Lung (tissue), 11 donors: ENCODE measurements at regions not wholly inside any gene's neighbourhood (a gene's known extent, or its start where the extent isn't known, plus 50 kb on each side); places are given as distances from the start of the nearest gene placed in this dataset.

ENCODE experiments used
- ATAC-seq: fragments of 200-7000 bp; cut with Tn5 transposase; one replicate; pipeline ENCODE4 v1.9.1; 2020; ENCODE audit warnings: moderate number of reproducible peaks; ENCODE audit not compliant: insufficient read depth, low FRiP score
- DNase-seq, 3 donors: peaks; one replicate each; pipeline ENCODE4 v3.0.0-alpha.2; 2013 to 2017
- H3K27ac ChIP-seq, 2 donors: one replicate each; pipeline ENCODE4 v1.5.1; 2013; ENCODE audit warnings: mild to moderate bottlenecking in 2 of 2, moderate library complexity in 2 of 2, control low read depth in 1 of 2, inconsistent platforms in 1 of 2, low read depth in 1 of 2, low read length in 1 of 2
- H3K27me3 ChIP-seq, 3 donors: one replicate each; pipeline ENCODE4 v1.5.1; 2013; ENCODE audit warnings: low read length in 2 of 3; ENCODE audit not compliant: control insufficient read depth in 3 of 3, insufficient read depth in 3 of 3
- H3K36me3 ChIP-seq, 4 donors: one replicate each; pipeline ENCODE4 v1.5.1; 2013; ENCODE audit warnings: low read length in 4 of 4, mild to moderate bottlenecking in 1 of 4, moderate library complexity in 1 of 4; ENCODE audit not compliant: control insufficient read depth in 4 of 4, insufficient read depth in 4 of 4
- H3K4me1 ChIP-seq, 5 donors: one replicate each; pipeline ENCODE4 v1.5.1; 2013; ENCODE audit warnings: low read length in 5 of 5, mild to moderate bottlenecking in 2 of 5, moderate library complexity in 1 of 5; ENCODE audit not compliant: control insufficient read depth in 5 of 5, insufficient read depth in 5 of 5
- H3K4me3 ChIP-seq: one replicate; pipeline ENCODE4 v1.5.1; 2013; ENCODE audit warnings: mild to moderate bottlenecking, control low read depth, moderate library complexity
- H3K9ac ChIP-seq, 2 donors: one replicate each; pipeline ENCODE4 v1.5.1; 2013; ENCODE audit warnings: low read length in 2 of 2, control low read depth in 1 of 2; ENCODE audit not compliant: insufficient read depth in 1 of 2
- H3K9me3 ChIP-seq, 4 donors: one replicate each; pipeline ENCODE4 v1.5.1; 2013; ENCODE audit warnings: low read length in 3 of 4, mild to moderate bottlenecking in 1 of 4, moderate library complexity in 1 of 4; ENCODE audit not compliant: control insufficient read depth in 4 of 4, insufficient read depth in 3 of 4
- CTCF ChIP-seq: IDR thresholded peaks from 2 replicates; pipeline ENCODE4 v1.5.1; 2012; ENCODE audit warnings: mild to moderate bottlenecking; ENCODE audit errors: control extremely low read depth, extremely low read depth
- WGBS, 2 donors: extraction: QIAGEN DNeasy Blood & Tissue Kit; methylation state at CpG; one replicate each; pipeline ENCODE4 v1.1.7; 2013; 5-methylcytosine and 5-hydroxymethylcytosine counted together
- donor health status: control.
- donor health status: control.
- donor health status: Bipolar disorder and iron deficiency.
- donor health status: healthy.
- donor health status: DM: yes; HTN: yes; CAD: no.

- peaks cover 0 to 39% (median 9%) of the 10 kb centered on the region in 5 donors for H3K4me1 ChIP-seq
- H3K4me3 ChIP-seq, result no peak overlapping the region
- H3K27ac ChIP-seq, result peak overlapping the region in 1 of 2 donors; percentile 1
- 71 to 81% methylated on average over 10 of the region's 10 CpGs for WGBS, 2 donors
- H3K9me3 ChIP-seq, result no peaks in the 10 kb centered on the region
- H3K36me3 ChIP-seq, result no peaks in the 10 kb centered on the region
- no peaks in the 10 kb centered on the region for H3K27me3 ChIP-seq
- H3K9ac ChIP-seq, result peak overlapping the region in 1 of 2 donors; percentile 79
- DNase-seq (no peak), ATAC-seq (no peak)
- TF ChIP-seq CTCF, result no peak
These were observed 55.6 kb upstream of the DLG1 start for GRCh38 chr3:197353867-197354567.

GRCh38 chr3:197353001-197353866 is 54.8 kb upstream of the DLG1 start:
- Histone ChIP-seq H3K4me1 (peaks cover 0 to 39% (median 9%) of the 10 kb centered on the region in 5 donors), H3K4me3 (no peak overlapping the region), H3K36me3 (no peaks in the 10 kb centered on the region), H3K27me3 (no peaks in the 10 kb centered on the region), H3K9ac (peak overlapping the region in 1 of 2 donors; percentile 79), H3K27ac (peak overlapping the region in 1 of 2 donors; percentile 73), H3K9me3 (no peaks in the 10 kb centered on the region)
- 72 to 87% methylated on average over 8 of the region's 8 CpGs for WGBS, 2 donors
- TF ChIP-seq CTCF, result no peak
- DNase-seq (no peak), ATAC-seq (no peak)

- no peak overlapping the region for H3K4me3 ChIP-seq
- no peak for TF ChIP-seq CTCF
- H3K36me3 ChIP-seq, result no peaks in the 10 kb centered on the region
- DNase-seq (peak in 2 of 3 donors; percentile 59 to 70), ATAC-seq (peak; percentile 11)
- no peaks in the 10 kb centered on the region for H3K9me3 ChIP-seq
- H3K4me1 ChIP-seq, result peaks cover 0 to 39% (median 9%) of the 10 kb centered on the region in 5 donors
- no peaks in the 10 kb centered on the region for H3K27me3 ChIP-seq
- WGBS, 2 donors, result 66 to 76% methylated on average over 5 of the region's 5 CpGs
- H3K27ac ChIP-seq, result peak overlapping the region in 1 of 2 donors; percentile 76
- peak overlapping the region in 1 of 2 donors; percentile 29 for H3K9ac ChIP-seq
These were observed 54.0 kb upstream of the DLG1 start for GRCh38 chr3:197352382-197352781.
